Neutrophil (primary cell): ENCODE measurements at regions not wholly inside any gene's neighbourhood (a gene's known extent, or its start where the extent isn't known, plus 50 kb on each side); places are given as distances from the start of the nearest gene placed in this dataset.

Experiments used
- H3K27ac ChIP-seq: fragments of 200-600 bp; sonication (generic); 2 replicates; pipeline ENCODE4 v1.5.1; 2016; ENCODE audit warnings: mild to moderate bottlenecking, moderate library complexity
- H3K27me3 ChIP-seq: fragments of 200-600 bp; sonication (generic); 2 replicates; pipeline ENCODE4 v1.6.0; 2016; ENCODE audit warnings: mild to moderate bottlenecking
- H3K36me3 ChIP-seq: fragments of 200-600 bp; sonication (generic); 2 replicates; pipeline ENCODE4 v1.5.1; 2017
- H3K4me1 ChIP-seq, 2 experiments: fragments of 200-600 bp in 1 of 2; sonication (generic) in 1 of 2; 1 replicate in 1 of 2; 2 replicates in 1 of 2; pipeline versions ENCODE4 v1.5.1 to v1.6.1; 2013 to 2016; ENCODE audit warnings: low read depth in 1 of 2, low read length in 1 of 2, mild to moderate bottlenecking in 1 of 2, moderate library complexity in 1 of 2; ENCODE audit not compliant: control insufficient read depth in 1 of 2, insufficient read depth in 1 of 2
- H3K4me3 ChIP-seq, 2 experiments: fragments of 200-600 bp in 1 of 2; sonication (generic) in 1 of 2; 1 replicate in 1 of 2; 2 replicates in 1 of 2; pipeline ENCODE4 v1.5.1; 2013 to 2016; ENCODE audit warnings: low read depth in 1 of 2, low read length in 1 of 2, mild to moderate bottlenecking in 1 of 2, moderate library complexity in 1 of 2
- H3K9me3 ChIP-seq: fragments of 200-600 bp; sonication (generic); 2 replicates; pipeline ENCODE4 v1.5.1; 2016
- TF ChIP-seq, protein P1 (sequence below): fragments of 200-600 bp; sonication (generic); IDR thresholded peaks from 2 replicates; pipeline ENCODE4 v1.5.1; 2016; ENCODE audit warnings: antibody characterized with exemption

DNA sequence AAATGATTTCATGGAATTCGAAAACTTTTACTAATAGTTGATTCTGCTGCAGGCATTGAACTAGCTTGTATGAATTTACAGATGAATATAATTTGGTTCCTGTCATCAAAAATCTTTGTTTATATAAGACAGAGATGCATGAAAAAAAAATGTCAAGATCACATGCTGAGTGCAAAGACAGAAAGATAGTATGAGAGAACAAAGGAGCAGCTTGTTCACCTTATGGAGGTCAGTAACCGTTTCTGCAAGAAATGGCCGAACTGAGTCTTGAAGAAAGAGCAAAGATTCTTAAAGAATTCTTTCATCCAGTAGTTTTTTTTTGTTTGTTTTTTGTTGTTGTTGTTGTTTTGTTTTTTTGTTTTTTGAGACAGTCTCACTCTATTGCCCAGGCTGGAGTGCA is 450.6 kb downstream of the TUSC7 start:
- Histone ChIP-seq H3K4me3 (no peak overlapping the region), H3K27ac (no peak overlapping the region), H3K36me3 (no peaks in the 10 kb centered on the region), H3K27me3 (no peaks in the 10 kb centered on the region), H3K9me3 (no peaks in the 10 kb centered on the region), H3K4me1 (no peaks in the 10 kb centered on the region)
- TF ChIP-seq, protein P1, sequence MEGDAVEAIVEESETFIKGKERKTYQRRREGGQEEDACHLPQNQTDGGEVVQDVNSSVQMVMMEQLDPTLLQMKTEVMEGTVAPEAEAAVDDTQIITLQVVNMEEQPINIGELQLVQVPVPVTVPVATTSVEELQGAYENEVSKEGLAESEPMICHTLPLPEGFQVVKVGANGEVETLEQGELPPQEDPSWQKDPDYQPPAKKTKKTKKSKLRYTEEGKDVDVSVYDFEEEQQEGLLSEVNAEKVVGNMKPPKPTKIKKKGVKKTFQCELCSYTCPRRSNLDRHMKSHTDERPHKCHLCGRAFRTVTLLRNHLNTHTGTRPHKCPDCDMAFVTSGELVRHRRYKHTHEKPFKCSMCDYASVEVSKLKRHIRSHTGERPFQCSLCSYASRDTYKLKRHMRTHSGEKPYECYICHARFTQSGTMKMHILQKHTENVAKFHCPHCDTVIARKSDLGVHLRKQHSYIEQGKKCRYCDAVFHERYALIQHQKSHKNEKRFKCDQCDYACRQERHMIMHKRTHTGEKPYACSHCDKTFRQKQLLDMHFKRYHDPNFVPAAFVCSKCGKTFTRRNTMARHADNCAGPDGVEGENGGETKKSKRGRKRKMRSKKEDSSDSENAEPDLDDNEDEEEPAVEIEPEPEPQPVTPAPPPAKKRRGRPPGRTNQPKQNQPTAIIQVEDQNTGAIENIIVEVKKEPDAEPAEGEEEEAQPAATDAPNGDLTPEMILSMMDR, result no peak

DNA sequence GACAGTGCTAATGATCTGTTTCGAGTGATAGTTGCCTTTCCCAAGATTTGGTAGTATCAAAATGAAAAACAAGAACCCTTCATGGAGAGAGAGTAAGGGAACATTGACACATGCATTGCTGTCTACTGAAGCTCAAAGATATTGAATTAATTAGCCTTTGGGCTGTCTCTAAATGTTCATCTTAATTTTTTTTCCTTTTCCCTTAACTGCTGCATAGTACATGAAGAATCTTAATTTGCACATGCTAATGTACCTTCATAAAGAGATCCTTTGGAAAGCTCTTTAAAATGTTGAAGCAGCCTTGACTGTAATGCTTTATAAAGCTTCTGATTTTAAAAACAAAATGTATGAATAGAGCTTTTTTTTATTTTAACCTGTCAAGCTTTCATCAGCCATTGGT is 452.2 kb downstream of the TUSC7 start:
- no peaks in the 10 kb centered on the region for H3K9me3 ChIP-seq
- no peak overlapping the region for H3K27ac ChIP-seq
- no peaks in the 10 kb centered on the region for H3K36me3 ChIP-seq
- TF ChIP-seq, protein P1, result no peak
- H3K4me3 ChIP-seq, result no peak overlapping the region
- no peaks in the 10 kb centered on the region for H3K4me1 ChIP-seq
- H3K27me3 ChIP-seq, result no peaks in the 10 kb centered on the region

DNA sequence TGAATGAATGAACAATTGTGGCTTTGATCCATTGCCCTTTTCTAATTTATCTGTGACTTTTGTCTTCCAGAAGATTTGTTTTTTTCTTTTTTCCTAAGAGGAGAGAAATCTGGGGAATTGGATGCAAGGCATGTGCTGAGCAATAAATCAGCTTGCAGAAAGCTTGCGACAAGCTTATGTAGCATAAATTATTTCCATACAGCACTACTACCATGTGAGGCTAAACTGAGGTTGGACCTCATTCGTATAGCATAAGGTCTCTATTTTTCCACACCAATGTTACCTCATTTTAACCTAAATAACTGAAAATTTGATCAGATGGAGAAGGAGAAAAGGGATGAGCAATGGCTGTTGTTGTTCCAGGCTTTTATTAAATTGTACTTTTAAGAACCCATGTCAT is 455.6 kb downstream of the TUSC7 start:
- TF ChIP-seq, protein P1, result no peak
- no peaks in the 10 kb centered on the region for H3K4me1 ChIP-seq
- no peaks in the 10 kb centered on the region for H3K36me3 ChIP-seq
- no peaks in the 10 kb centered on the region for H3K27me3 ChIP-seq
- H3K9me3 ChIP-seq, result no peaks in the 10 kb centered on the region
- H3K4me3 ChIP-seq, result no peak overlapping the region
- H3K27ac ChIP-seq, result no peak overlapping the region

DNA sequence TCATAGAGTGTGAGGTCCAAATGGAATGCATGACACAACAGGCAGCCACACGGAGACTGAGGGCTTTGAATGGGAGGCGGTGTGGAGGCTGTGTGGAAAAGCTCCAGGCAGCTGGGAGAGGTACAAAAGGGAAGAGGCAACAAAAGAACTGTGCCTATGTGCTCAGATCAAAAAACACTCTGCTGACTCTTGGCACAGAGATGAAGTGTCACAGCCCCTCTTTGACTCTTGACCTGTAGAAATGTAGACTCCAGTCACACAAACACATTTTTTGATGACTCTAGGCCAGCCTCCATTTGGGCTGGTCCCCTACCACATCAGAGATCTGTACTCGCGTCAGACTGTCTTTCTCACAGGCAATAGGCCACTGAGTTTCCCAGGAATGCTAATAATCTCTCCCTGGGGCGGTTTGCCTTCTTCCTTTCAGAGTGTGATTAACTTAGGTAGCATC is 456.0 kb downstream of the TUSC7 start:
- TF ChIP-seq, protein P1, result no peak
- no peaks in the 10 kb centered on the region for H3K4me1 ChIP-seq
- no peaks in the 10 kb centered on the region for H3K27me3 ChIP-seq
- no peaks in the 10 kb centered on the region for H3K9me3 ChIP-seq
- H3K27ac ChIP-seq, result no peak overlapping the region
- H3K36me3 ChIP-seq, result no peaks in the 10 kb centered on the region
- H3K4me3 ChIP-seq, result no peak overlapping the region

DNA sequence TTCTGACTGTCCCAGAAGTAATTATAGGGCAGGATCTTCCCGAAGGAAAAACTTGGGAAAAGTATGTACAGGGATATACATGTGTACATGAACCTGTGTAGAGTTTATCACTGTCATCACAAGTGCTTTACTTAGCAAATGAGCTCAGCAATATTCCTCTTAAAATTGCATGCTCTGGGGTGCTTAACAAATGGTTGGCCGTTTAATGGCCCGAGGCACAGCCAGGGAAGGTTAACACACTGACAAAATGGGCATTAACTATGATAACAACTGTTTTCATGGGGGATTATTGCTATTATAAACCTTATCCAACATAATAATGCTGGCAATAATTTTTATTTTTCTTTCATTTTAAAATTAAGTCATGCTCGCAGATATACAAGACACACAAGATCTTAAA is 459.3 kb downstream of the TUSC7 start:
- Histone ChIP-seq H3K4me3 (no peak overlapping the region), H3K9me3 (no peaks in the 10 kb centered on the region), H3K27me3 (no peaks in the 10 kb centered on the region), H3K36me3 (no peaks in the 10 kb centered on the region), H3K4me1 (no peaks in the 10 kb centered on the region), H3K27ac (no peak overlapping the region)
- TF ChIP-seq, protein P1, result no peak

DNA sequence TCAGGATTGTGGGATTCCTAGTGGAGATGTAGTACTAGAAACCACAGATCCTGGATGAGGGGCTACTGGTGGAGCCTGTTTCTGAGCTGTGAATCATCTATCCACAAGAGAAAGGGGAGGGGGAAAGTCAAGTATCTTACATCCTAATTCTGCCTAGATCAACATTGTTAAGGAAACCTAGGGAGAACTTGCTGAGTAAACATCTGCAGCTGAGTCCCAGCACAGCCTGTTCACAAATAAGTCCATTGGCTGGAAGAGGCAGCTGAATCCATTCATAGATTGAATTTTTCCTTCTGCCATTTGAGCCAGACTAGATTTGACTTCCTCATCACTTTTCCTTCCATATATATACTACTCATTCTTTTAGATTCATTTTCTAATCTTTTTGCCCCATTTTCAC is 460.5 kb downstream of the TUSC7 start:
- Histone ChIP-seq H3K9me3 (no peaks in the 10 kb centered on the region), H3K36me3 (no peaks in the 10 kb centered on the region), H3K27ac (no peak overlapping the region), H3K4me1 (no peaks in the 10 kb centered on the region), H3K4me3 (no peak overlapping the region), H3K27me3 (no peaks in the 10 kb centered on the region)
- TF ChIP-seq, protein P1, result no peak
